DOHH2 (cell line): ENCODE measurements at regions not wholly inside any gene's neighbourhood (a gene's known extent, or its start where the extent isn't known, plus 50 kb on each side); places are given as distances from the start of the nearest gene placed in this dataset.

Experiments used
- H3F3A ChIP-seq: fragments of 200-600 bp; sonication (generic), shearing (Covaris generic); 2 replicates; pipeline ENCODE4 v1.6.0; 2016; ENCODE audit warnings: antibody characterized with exemption, mild to moderate bottlenecking; ENCODE audit not compliant: control insufficient read depth, insufficient read depth
- H3K27ac ChIP-seq: fragments of 200-600 bp; sonication (generic); 2 replicates; pipeline ENCODE4 v1.5.1; 2014; ENCODE audit warnings: low read depth, mild to moderate bottlenecking, low read length, moderate library complexity
- H3K27me3 ChIP-seq: fragments of 200-600 bp; sonication (generic); 2 replicates; pipeline ENCODE4 v1.6.1; 2014; ENCODE audit warnings: mild to moderate bottlenecking, low read length, mixed read lengths; ENCODE audit not compliant: control insufficient read depth
- H3K36me3 ChIP-seq: fragments of 200-600 bp; sonication (generic); 2 replicates; pipeline ENCODE4 v1.6.1; 2014; ENCODE audit warnings: mild to moderate bottlenecking, low read length, moderate library complexity, mixed read lengths; ENCODE audit not compliant: control insufficient read depth
- H3K4me1 ChIP-seq: fragments of 200-600 bp; sonication (generic); 2 replicates; pipeline ENCODE4 v1.6.1; 2014; ENCODE audit warnings: mild to moderate bottlenecking, low read length, mixed read lengths; ENCODE audit not compliant: control insufficient read depth
- H3K4me2 ChIP-seq: fragments of 200-600 bp; sonication (generic); 2 replicates; pipeline ENCODE4 v1.6.0; 2014; ENCODE audit warnings: mild to moderate bottlenecking, low read length, moderate library complexity
- H3K4me3 ChIP-seq: fragments of 200-600 bp; sonication (generic); 2 replicates; pipeline ENCODE4 v1.5.1; 2014; ENCODE audit warnings: mild to moderate bottlenecking, low read length, mixed read lengths
- H3K79me2 ChIP-seq: fragments of 200-600 bp; sonication (generic); 2 replicates; pipeline ENCODE4 v1.6.1; 2014; ENCODE audit warnings: mild to moderate bottlenecking, low read length, mixed read lengths; ENCODE audit not compliant: control insufficient read depth
- H3K9me2 ChIP-seq: fragments of 200-600 bp; sonication (generic); replicated peaks from 2 replicates; pipeline ENCODE4 v1.6.1; 2014; ENCODE audit warnings: mild to moderate bottlenecking, low read length, mixed read lengths; ENCODE audit not compliant: control insufficient read depth
- H3K9me3 ChIP-seq: fragments of 200-600 bp; sonication (generic); 2 replicates; pipeline ENCODE4 v1.6.1; 2014; ENCODE audit warnings: antibody characterized with exemption, low read length, mixed read lengths; ENCODE audit not compliant: control insufficient read depth, insufficient read depth
- H4K20me1 ChIP-seq: fragments of 200-600 bp; sonication (generic); 2 replicates; pipeline ENCODE4 v1.6.0; 2014; ENCODE audit warnings: low read depth, mild to moderate bottlenecking, antibody characterized with exemption, low read length, moderate library complexity; ENCODE audit not compliant: control insufficient read depth, insufficient read depth
- CTCF ChIP-seq: fragments of 200-600 bp; sonication (generic); IDR thresholded peaks from one replicate; pipeline ENCODE4 v1.5.1; 2014; ENCODE audit warnings: antibody characterized with exemption, mild to moderate bottlenecking, low read depth, low read length; ENCODE audit not compliant: poor library complexity, severe bottlenecking
- EZH2phosphoT487 ChIP-seq: fragments of 200-600 bp; sonication (generic); IDR thresholded peaks from 2 replicates; pipeline ENCODE4 v1.6.1; 2017; ENCODE audit warnings: borderline replicate concordance, mild to moderate bottlenecking, antibody characterized with exemption, low read length, moderate library complexity, mixed read lengths

GRCh38 chr7:116322541-116322940, 112.2 kb downstream of the TES start:
- H3K4me2 ChIP-seq: no peak overlapping the region
- no peaks in the 10 kb centered on the region for H3K9me2 ChIP-seq
- no peaks in the 10 kb centered on the region for H3K36me3 ChIP-seq
- H3F3A ChIP-seq: no peaks in the 10 kb centered on the region
- H3K4me3 ChIP-seq: no peak overlapping the region
- no peaks in the 10 kb centered on the region for H3K79me2 ChIP-seq
- no peaks in the 10 kb centered on the region for H3K9me3 ChIP-seq
- H3K27me3 ChIP-seq: peaks cover 11% of the 10 kb centered on the region; the same call in 1 of the 2 replicates
- no peak overlapping the region for H3K27ac ChIP-seq
- H3K4me1 ChIP-seq: no peaks in the 10 kb centered on the region
- TF ChIP-seq CTCF (no peak), EZH2phosphoT487 (no peak)
- H4K20me1 ChIP-seq: no peaks in the 10 kb centered on the region

- Histone ChIP-seq H3K4me1 (no peaks in the 10 kb centered on the region), H3K27ac (no peak overlapping the region), H3K9me2 (no peaks in the 10 kb centered on the region), H3K27me3 (peaks cover 8% of the 10 kb centered on the region; the same call in 1 of the 2 replicates), H4K20me1 (no peaks in the 10 kb centered on the region), H3K79me2 (no peaks in the 10 kb centered on the region), H3K36me3 (no peaks in the 10 kb centered on the region), H3K4me2 (no peak overlapping the region), H3K9me3 (no peaks in the 10 kb centered on the region), H3K4me3 (no peak overlapping the region), H3F3A (no peaks in the 10 kb centered on the region)
- no peak for TF ChIP-seq EZH2phosphoT487
- TF ChIP-seq CTCF: no peak
These were observed 114.2 kb downstream of the TES start for GRCh38 chr7:116324582-116324981.

- TF ChIP-seq CTCF (no peak), EZH2phosphoT487 (no peak)
- H3K27ac ChIP-seq: no peak overlapping the region
- H3K9me2 ChIP-seq: no peaks in the 10 kb centered on the region
- H3K27me3 ChIP-seq: peaks cover 18% of the 10 kb centered on the region
- no peak overlapping the region for H3K4me2 ChIP-seq
- H3K9me3 ChIP-seq: no peaks in the 10 kb centered on the region
- H3K4me1 ChIP-seq: no peaks in the 10 kb centered on the region
- no peaks in the 10 kb centered on the region for H3K36me3 ChIP-seq
- H3K79me2 ChIP-seq: no peaks in the 10 kb centered on the region
- H4K20me1 ChIP-seq: no peaks in the 10 kb centered on the region
- H3K4me3 ChIP-seq: no peak overlapping the region
- H3F3A ChIP-seq: no peaks in the 10 kb centered on the region
These were observed 115.2 kb downstream of the TES start for GRCh38 chr7:116325517-116325916.

GRCh38 chr7:116327135-116327534, 116.8 kb downstream of the TES start:
- H3K27me3 ChIP-seq: peaks cover 18% of the 10 kb centered on the region
- TF ChIP-seq CTCF (no peak), EZH2phosphoT487 (no peak)
- H3K4me3 ChIP-seq: no peak overlapping the region
- H4K20me1 ChIP-seq: no peaks in the 10 kb centered on the region
- no peaks in the 10 kb centered on the region for H3K36me3 ChIP-seq
- H3K9me2 ChIP-seq: no peaks in the 10 kb centered on the region
- no peaks in the 10 kb centered on the region for H3K79me2 ChIP-seq
- H3K4me1 ChIP-seq: no peaks in the 10 kb centered on the region
- H3K9me3 ChIP-seq: no peaks in the 10 kb centered on the region
- H3K27ac ChIP-seq: no peak overlapping the region
- H3K4me2 ChIP-seq: no peak overlapping the region
- no peaks in the 10 kb centered on the region for H3F3A ChIP-seq
